Kidney (tissue), 13 donors: ENCODE measurements at regions not wholly inside any gene's neighbourhood (a gene's known extent, or its start where the extent isn't known, plus 50 kb on each side); places are given as distances from the start of the nearest gene placed in this dataset.

Experiments
- DNase-seq, 5 donors: peaks; one replicate each; pipeline ENCODE4 v3.0.0-alpha.2; 2013 to 2020
- FAIRE-seq: peaks from 2 replicates; lab custom pipeline; 2012; peaks lifted over from hg19 to GRCh38; lab: Jason Lieb, UNC
- H3K27ac ChIP-seq, 2 donors: one replicate each; pipeline ENCODE4 v1.7.0; 2013; ENCODE audit warnings: low read depth in 2 of 2, low read length in 2 of 2, inconsistent platforms in 1 of 2
- H3K27me3 ChIP-seq: one replicate; pipeline ENCODE4 v1.7.1; 2013; ENCODE audit warnings: low read length, inconsistent platforms; ENCODE audit not compliant: control insufficient read depth, insufficient read depth
- H3K36me3 ChIP-seq, 3 donors: one replicate each; pipeline versions ENCODE4 v1.7.0 to v1.7.1; 2013; ENCODE audit warnings: low read length in 3 of 3, control low read depth in 1 of 3, inconsistent platforms in 1 of 3; ENCODE audit not compliant: insufficient read depth in 3 of 3, control insufficient read depth in 2 of 3
- H3K4me1 ChIP-seq, 3 donors: one replicate each; pipeline versions ENCODE4 v1.7.0 to v1.7.1; 2013; ENCODE audit warnings: low read length in 3 of 3, inconsistent platforms in 1 of 3, low read depth in 1 of 3; ENCODE audit not compliant: control insufficient read depth in 2 of 3, insufficient read depth in 2 of 3
- H3K4me3 ChIP-seq, 3 donors: one replicate each; pipeline versions ENCODE4 v1.7.0 to v1.8.1; 2013; ENCODE audit warnings: low read length in 3 of 3, control low read depth in 1 of 3, inconsistent platforms in 1 of 3
- H3K9ac ChIP-seq, 3 donors: one replicate each; pipeline versions ENCODE4 v1.7.0 to v1.7.1; 2013; ENCODE audit warnings: low read length in 3 of 3, control low read depth in 1 of 3, inconsistent platforms in 1 of 3
- H3K9me3 ChIP-seq, 3 donors: one replicate each; pipeline versions ENCODE4 v1.7.0 to v1.7.1; 2013; ENCODE audit warnings: low read length in 3 of 3, control low read depth in 1 of 3, inconsistent platforms in 1 of 3; ENCODE audit not compliant: control insufficient read depth in 2 of 3, insufficient read depth in 1 of 3
- intact Hi-C: fragments of 100-400 bp; cut with DNase I; formaldehyde crosslinking; loops from one replicate; pipeline ENCODE4 v1.11.1; 2022
- TF ChIP-seq, protein P1 (sequence below): IDR thresholded peaks from 3 replicates; pipeline ENCODE4 v1.5.1; 2012; ENCODE audit warnings: mild to moderate bottlenecking, moderate library complexity, borderline replicate concordance; ENCODE audit not compliant: insufficient read depth; ENCODE audit errors: extremely low read depth
- donor health status: control.
- donor health status: control.
- donor health status: control.
- donor health status: control.
- donor health status: control.
- donor health status: DM: yes; HTN: yes; CAD: no.
- donor health status: Normal renal cell carcinoma (clear cell type).

DNA sequence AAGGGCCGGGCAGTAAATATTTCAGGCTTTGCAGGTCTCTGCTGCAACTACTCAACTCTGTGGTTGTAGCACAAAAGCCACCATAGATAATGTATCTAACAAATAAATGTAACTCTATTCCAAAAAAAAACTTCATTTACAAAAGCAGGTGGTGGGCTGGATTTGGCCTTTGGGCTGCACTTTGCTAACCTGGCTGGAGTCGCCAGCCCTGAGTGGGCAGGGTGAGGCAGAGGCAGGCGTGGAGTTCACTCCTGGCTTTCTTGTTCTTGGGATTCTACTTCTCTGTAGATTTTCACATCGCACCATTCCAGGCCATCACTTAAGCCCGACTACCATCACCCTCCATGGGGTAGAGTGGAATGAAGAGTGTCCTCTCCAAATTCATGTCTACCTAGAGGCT lies 367.6 kb upstream of the MGMT start:
- intact Hi-C loops, result no loop called here
- no peaks in the 10 kb centered on the region for H3K27me3 ChIP-seq
- H3K4me1 ChIP-seq, result no peaks in the 10 kb centered on the region
- no peak for DNase-seq
- no peaks in the 10 kb centered on the region for H3K36me3 ChIP-seq
- H3K4me3 ChIP-seq, result no peak overlapping the region
- H3K9me3 ChIP-seq, result no peaks in the 10 kb centered on the region
- no peak overlapping the region for H3K27ac ChIP-seq
- FAIRE-seq, result no peak
- H3K9ac ChIP-seq, result no peak overlapping the region
- TF ChIP-seq, protein P1, sequence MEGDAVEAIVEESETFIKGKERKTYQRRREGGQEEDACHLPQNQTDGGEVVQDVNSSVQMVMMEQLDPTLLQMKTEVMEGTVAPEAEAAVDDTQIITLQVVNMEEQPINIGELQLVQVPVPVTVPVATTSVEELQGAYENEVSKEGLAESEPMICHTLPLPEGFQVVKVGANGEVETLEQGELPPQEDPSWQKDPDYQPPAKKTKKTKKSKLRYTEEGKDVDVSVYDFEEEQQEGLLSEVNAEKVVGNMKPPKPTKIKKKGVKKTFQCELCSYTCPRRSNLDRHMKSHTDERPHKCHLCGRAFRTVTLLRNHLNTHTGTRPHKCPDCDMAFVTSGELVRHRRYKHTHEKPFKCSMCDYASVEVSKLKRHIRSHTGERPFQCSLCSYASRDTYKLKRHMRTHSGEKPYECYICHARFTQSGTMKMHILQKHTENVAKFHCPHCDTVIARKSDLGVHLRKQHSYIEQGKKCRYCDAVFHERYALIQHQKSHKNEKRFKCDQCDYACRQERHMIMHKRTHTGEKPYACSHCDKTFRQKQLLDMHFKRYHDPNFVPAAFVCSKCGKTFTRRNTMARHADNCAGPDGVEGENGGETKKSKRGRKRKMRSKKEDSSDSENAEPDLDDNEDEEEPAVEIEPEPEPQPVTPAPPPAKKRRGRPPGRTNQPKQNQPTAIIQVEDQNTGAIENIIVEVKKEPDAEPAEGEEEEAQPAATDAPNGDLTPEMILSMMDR, result no peak

DNA sequence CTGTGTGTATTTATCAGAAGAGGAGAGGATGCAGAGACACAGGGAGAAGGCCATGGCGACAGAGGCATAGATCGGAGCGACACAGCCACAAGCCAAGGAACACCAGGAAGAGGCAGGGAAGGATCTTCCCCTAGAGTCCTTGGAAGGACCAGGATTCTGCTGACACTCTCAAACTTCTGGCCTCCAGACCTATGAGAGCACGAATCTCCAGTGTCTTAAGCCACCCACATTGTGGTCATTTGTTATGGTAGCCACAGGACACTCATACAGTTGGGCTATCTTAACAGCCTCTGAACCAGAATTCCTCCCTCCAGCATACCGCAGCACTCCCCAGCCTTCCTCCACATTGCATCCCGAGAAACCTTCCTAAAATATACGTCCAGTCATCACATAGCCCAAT lies 367.0 kb upstream of the MGMT start:
- DNase-seq (no peak), FAIRE-seq (no peak)
- Histone ChIP-seq H3K27me3 (no peaks in the 10 kb centered on the region), H3K4me3 (no peak overlapping the region), H3K4me1 (no peaks in the 10 kb centered on the region), H3K36me3 (no peaks in the 10 kb centered on the region), H3K9me3 (no peaks in the 10 kb centered on the region), H3K9ac (no peak overlapping the region), H3K27ac (no peak overlapping the region)
- TF ChIP-seq, protein P1, result no peak
- intact Hi-C loops, result no loop called here

DNA sequence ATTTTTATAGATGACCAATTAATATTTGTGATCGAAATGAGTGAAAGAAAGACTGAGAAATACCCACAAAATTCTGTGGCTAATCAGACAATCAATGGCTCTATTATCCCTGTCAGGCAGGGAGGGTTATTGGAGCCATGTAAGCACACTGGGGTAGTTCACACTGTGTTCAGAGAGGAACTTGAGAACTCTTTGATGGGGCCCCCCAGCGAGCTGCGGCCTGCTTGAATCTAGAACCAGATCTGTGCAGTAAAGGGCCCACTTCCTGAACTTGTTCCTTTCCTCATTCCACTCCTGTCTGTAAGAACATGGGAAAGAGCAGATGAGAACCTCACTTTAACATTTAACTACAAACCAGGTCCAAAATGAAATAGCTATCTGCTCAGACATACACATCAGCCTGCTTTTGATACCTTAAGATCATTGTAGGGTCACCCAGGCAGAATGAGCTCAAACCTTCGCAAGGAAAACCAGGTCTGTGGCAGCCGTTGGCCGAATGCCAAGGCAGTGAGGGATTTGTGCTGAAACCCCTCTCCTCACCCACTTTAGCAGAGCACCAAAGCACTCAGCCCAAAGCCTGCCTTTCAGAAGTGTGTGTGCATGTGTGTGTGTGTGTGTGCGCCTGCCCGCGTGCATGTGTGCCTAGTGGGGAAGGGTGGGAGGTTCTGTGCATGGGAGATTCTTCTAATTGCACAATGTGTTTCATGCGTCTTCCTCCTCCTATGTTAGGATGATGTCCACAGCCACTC lies 365.6 kb upstream of the MGMT start:
- Histone ChIP-seq H3K27ac (no peak overlapping the region), H3K4me3 (no peak overlapping the region), H3K36me3 (no peaks in the 10 kb centered on the region), H3K9ac (no peak overlapping the region), H3K27me3 (no peaks in the 10 kb centered on the region), H3K4me1 (no peaks in the 10 kb centered on the region), H3K9me3 (no peaks in the 10 kb centered on the region)
- peak in 3 of 5 donors; percentile 19 to 50 (median 26) for DNase-seq
- intact Hi-C loops, result no loop called here
- FAIRE-seq, result no peak
- TF ChIP-seq, protein P1, result no peak
